HFFc6 (cell line): ENCODE measurements at regions not wholly inside any gene's neighbourhood (a gene's known extent, or its start where the extent isn't known, plus 50 kb on each side); places are given as distances from the start of the nearest gene placed in this dataset.

Source experiments
- DNase-seq: peaks from one replicate; pipeline ENCODE4 v3.0.0-alpha.2; 2018
- H3K27ac Mint-ChIP-seq: 2 replicates; pipeline ENCODE4 v1.8.0; 2020; ENCODE audit warnings: mild to moderate bottlenecking, mixed read lengths
- H3K27me3 Mint-ChIP-seq: 2 replicates; pipeline ENCODE4 v1.8.0; 2021; ENCODE audit warnings: mild to moderate bottlenecking, moderate library complexity, mixed read lengths; ENCODE audit not compliant: insufficient read depth
- H3K36me3 Mint-ChIP-seq: 2 replicates; pipeline ENCODE4 v1.8.0; 2021; ENCODE audit warnings: low read depth, mixed read lengths
- H3K4me1 Mint-ChIP-seq: 2 replicates; pipeline ENCODE4 v1.8.0; 2020; ENCODE audit warnings: low read depth, mixed read lengths
- H3K4me3 Mint-ChIP-seq: 2 replicates; pipeline ENCODE4 v1.8.0; 2020; ENCODE audit warnings: mild to moderate bottlenecking, moderate library complexity, mixed read lengths
- H3K9me3 Mint-ChIP-seq: 2 replicates; pipeline ENCODE4 v1.8.0; 2020; ENCODE audit warnings: mild to moderate bottlenecking, mixed read lengths
- TF ChIP-seq, protein P1 (sequence below): fragments of 200-600 bp; sonication (generic); IDR thresholded peaks from 2 replicates; pipeline ENCODE4 v1.5.0; 2021; ENCODE audit warnings: antibody characterized with exemption, mild to moderate bottlenecking

DNA sequence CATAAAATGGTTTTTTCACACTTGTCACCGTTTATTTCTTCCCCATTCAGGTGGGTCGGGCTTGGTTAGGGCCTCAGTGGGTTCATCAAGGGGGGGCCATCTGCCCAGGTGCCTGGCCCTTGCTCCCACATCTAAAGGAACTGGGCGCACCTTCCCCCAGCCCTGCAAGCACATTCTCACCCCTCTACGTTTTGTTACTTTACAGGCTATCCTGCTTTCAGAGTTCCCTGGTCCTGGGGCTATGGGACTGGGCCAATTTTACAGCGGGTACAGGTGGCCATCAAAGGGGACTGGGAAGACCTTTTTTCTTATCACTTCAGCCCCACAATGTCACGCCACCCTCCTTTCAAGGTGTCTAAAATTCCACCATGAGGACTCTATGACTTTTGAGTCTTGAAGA is 71.8 kb upstream of the HAAO start:
- peaks cover 13% of the 10 kb centered on the region for H3K36me3 Mint-ChIP-seq
- no peak overlapping the region for H3K4me3 Mint-ChIP-seq
- H3K27me3 Mint-ChIP-seq, result peaks cover 2% of the 10 kb centered on the region; the same call in 1 of the 2 replicates

GRCh38 chr2:42863751-42864150 is 71.4 kb upstream of the HAAO start:
- Mint-ChIP-seq H3K27me3 (peaks cover 2% of the 10 kb centered on the region; the same call in 1 of the 2 replicates), H3K36me3 (peaks cover 9% of the 10 kb centered on the region), H3K27ac (no peak overlapping the region), H3K4me1 (peaks cover 18% of the 10 kb centered on the region), H3K4me3 (no peak overlapping the region), H3K9me3 (peaks cover 11% of the 10 kb centered on the region)
- TF ChIP-seq, protein P1, sequence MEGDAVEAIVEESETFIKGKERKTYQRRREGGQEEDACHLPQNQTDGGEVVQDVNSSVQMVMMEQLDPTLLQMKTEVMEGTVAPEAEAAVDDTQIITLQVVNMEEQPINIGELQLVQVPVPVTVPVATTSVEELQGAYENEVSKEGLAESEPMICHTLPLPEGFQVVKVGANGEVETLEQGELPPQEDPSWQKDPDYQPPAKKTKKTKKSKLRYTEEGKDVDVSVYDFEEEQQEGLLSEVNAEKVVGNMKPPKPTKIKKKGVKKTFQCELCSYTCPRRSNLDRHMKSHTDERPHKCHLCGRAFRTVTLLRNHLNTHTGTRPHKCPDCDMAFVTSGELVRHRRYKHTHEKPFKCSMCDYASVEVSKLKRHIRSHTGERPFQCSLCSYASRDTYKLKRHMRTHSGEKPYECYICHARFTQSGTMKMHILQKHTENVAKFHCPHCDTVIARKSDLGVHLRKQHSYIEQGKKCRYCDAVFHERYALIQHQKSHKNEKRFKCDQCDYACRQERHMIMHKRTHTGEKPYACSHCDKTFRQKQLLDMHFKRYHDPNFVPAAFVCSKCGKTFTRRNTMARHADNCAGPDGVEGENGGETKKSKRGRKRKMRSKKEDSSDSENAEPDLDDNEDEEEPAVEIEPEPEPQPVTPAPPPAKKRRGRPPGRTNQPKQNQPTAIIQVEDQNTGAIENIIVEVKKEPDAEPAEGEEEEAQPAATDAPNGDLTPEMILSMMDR, result no peak
- no peak for DNase-seq

More for the DNA sequence above, 71.8 kb upstream of the HAAO start:
- peaks cover 14% of the 10 kb centered on the region for H3K4me1 Mint-ChIP-seq
- TF ChIP-seq, protein P1, result no peak
- H3K9me3 Mint-ChIP-seq, result peaks cover 15% of the 10 kb centered on the region
- no peak overlapping the region for H3K27ac Mint-ChIP-seq
- DNase-seq, result no peak

DNA sequence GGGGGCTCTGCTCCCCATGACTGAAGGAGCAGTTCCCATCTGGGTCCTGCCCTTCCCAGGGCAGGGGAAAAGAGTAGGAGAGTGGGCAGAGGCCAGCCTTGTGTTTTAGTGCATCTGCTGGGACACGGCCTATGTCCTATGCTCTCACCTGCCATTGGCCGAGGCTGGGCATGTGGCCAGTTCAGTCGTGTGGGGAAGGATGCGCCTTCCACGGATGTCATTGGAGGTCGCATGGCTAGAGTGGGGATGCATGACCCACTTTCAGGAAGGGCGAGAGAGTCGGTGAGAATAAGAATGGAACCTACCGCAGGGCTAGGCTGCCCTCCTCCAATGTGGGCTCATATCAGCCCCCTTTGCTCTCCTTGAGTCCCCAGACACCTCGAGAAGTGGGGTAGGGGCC is 70.9 kb upstream of the HAAO start:
- peaks cover 20% of the 10 kb centered on the region for H3K4me1 Mint-ChIP-seq
- peaks cover 6% of the 10 kb centered on the region for H3K9me3 Mint-ChIP-seq
- H3K27ac Mint-ChIP-seq, result no peak overlapping the region
- no peak overlapping the region for H3K4me3 Mint-ChIP-seq
- TF ChIP-seq, protein P1, result no peak
- H3K36me3 Mint-ChIP-seq, result peaks cover 4% of the 10 kb centered on the region
- no peak for DNase-seq
- peaks cover 2% of the 10 kb centered on the region; the same call in 1 of the 2 replicates for H3K27me3 Mint-ChIP-seq

DNA sequence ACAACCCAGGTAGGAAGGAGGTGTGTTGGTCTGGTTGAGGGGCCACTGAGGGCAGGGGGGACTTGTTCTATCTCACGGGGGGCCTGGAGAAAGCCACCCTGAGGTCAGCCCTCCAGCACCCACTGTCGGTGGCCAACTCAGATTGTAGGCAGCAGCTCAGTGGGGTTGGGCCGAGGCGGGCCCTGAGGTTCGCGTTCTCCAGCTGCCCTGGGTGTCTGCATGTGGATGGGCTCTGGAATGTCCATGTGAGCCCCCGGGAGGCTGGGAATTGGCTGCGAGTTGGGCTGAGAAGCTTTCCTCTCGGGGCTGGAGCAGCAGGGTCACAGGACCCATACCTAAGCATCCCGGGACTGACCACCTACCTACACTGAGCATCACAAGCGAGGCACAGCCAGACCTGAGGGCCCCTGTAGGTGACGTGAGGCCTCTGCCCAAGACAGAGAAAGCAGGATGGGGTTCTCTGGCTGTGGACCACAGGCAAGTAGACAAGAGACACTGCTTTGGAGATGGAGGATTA is 70.3 kb upstream of the HAAO start:
- TF ChIP-seq, protein P1, result no peak
- Mint-ChIP-seq H3K36me3 (no peaks in the 10 kb centered on the region), H3K4me3 (no peak overlapping the region), H3K4me1 (peaks cover 20% of the 10 kb centered on the region), H3K9me3 (peaks cover under 1% of the 10 kb centered on the region), H3K27me3 (peaks cover 2% of the 10 kb centered on the region; the same call in 1 of the 2 replicates), H3K27ac (no peak overlapping the region)
- DNase-seq, result no peak

DNA sequence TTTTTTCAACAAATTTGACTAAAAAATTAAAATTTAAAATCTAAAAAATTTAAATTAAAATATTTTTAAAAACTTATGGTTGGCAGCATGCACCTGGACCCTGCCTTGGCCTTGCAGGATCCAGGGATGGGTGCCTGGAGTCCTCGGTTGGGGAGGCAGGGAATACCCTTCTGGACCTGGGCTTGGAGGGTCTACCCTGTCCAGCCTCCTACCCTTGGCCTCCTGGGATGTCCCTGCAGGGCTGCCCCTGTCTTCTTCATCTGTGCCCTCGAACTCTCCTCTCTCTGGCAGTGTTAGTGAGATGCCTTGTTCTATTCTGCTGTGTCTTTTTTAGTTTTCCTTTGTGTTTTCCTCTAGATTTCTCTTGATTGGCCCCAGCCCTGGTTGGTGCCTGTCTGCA is 68.9 kb upstream of the HAAO start:
- peaks cover 2% of the 10 kb centered on the region; the same call in 1 of the 2 replicates for H3K27me3 Mint-ChIP-seq
- no peak overlapping the region for H3K4me3 Mint-ChIP-seq
- no peak for DNase-seq
- H3K9me3 Mint-ChIP-seq, result no peaks in the 10 kb centered on the region
- H3K27ac Mint-ChIP-seq, result no peak overlapping the region
- peaks cover 20% of the 10 kb centered on the region for H3K4me1 Mint-ChIP-seq
- H3K36me3 Mint-ChIP-seq, result no peaks in the 10 kb centered on the region
- TF ChIP-seq, protein P1, result no peak
